ENCODE measurements at regions not wholly inside any gene's neighbourhood (a gene's known extent, or its start where the extent isn't known, plus 50 kb on each side); places are given as distances from the start of the nearest gene placed in this dataset.

GRCh38 chr17:71085238-71086033 is 916.1 kb downstream of the KCNJ2 start:
- peak; percentile 54 to 57 for TF ChIP-seq RAD21 (conservative IDR thresholded peaks at IDR 0.05 in 1 of 2, IDR thresholded peaks at IDR 0.05 in 1 of 2)
- no peak for TF ChIP-seq PBX3 (IDR thresholded peaks at IDR 0.05)
- TF ChIP-seq BHLHE40 (IDR thresholded peaks at IDR 0.05; ENCODE audit: low read depth, low read length) = no peak
- no peak for TF ChIP-seq POLR2A (IDR thresholded peaks at IDR 0.05; ENCODE audit: low read length)
- no peak for TF ChIP-seq BCL3 (IDR thresholded peaks at IDR 0.05)
- TF ChIP-seq ESRRA (IDR thresholded peaks at IDR 0.05; ENCODE audit: borderline replicate concordance, low read length) = no peak
- TF ChIP-seq CTCF (IDR thresholded peaks at IDR 0.05) = peak; percentile 31
